ENCODE measurements at regions not wholly inside any gene's neighbourhood (a gene's known extent, or its start where the extent isn't known, plus 50 kb on each side); places are given as distances from the start of the nearest gene placed in this dataset.

GRCh38 chr11:107092667-107093066 is 74.4 kb upstream of the GUCY1A2 start:
- Histone ChIP-seq H3K4me1 (ENCODE audit: control insufficient read depth, insufficient read depth, low read length) (no peaks in the 10 kb centered on the region), H3K9me3 (ENCODE audit: control insufficient read depth, insufficient read depth, low read depth, low read length) (no peaks in the 10 kb centered on the region), H3K27ac (ENCODE audit: extremely low read depth, low read depth, low read length) (no peak overlapping the region), H3K36me3 (ENCODE audit: control insufficient read depth in 2 of 2, insufficient read depth in 1 of 2, low read length in 2 of 2) (no peaks in the 10 kb centered on the region), H3K4me3 (ENCODE audit: low read depth, low read length) (no peak overlapping the region)
- no peak for TF ChIP-seq ZNF112 (tag by site-specific recombination; IDR thresholded peaks at IDR 0.05)
- CTCF ChIA-PET = no interaction called here
- POLR2A ChIA-PET = no interaction called here

- no peaks in the 10 kb centered on the region for H3K4me1 ChIP-seq (ENCODE audit: control insufficient read depth, insufficient read depth, low read length)
- ChIA-PET CTCF (interaction anchor here (0.6 kb wide), 1 partner anchor 63 kb away, joined by 3 read pairs; no protein-coding TSS in a partner anchor), POLR2A (no interaction called here)
- H3K36me3 ChIP-seq (ENCODE audit: control insufficient read depth in 2 of 2, insufficient read depth in 1 of 2, low read length in 2 of 2) = no peaks in the 10 kb centered on the region
- TF ChIP-seq ZBTB7A (tag by site-specific recombination; IDR thresholded peaks at IDR 0.05; ENCODE audit: low read depth) = no peak
- no peak for TF ChIP-seq PRDM4 (tag by site-specific recombination; IDR thresholded peaks at IDR 0.05)
- no peak for TF ChIP-seq HOXA7 (CRISPR knock-in tag; IDR thresholded peaks at IDR 0.05; ENCODE audit: borderline replicate concordance)
- no peak for TF ChIP-seq ZNF660 (tag by site-specific recombination; IDR thresholded peaks at IDR 0.05)
- no peak for TF ChIP-seq ZBTB11 (tag by site-specific recombination; conservative IDR thresholded peaks at IDR 0.05; ENCODE audit: low read depth)
- TF ChIP-seq ZSCAN5A (tag by site-specific recombination; IDR thresholded peaks at IDR 0.05) = no peak
- no peak for TF ChIP-seq ZNF302 (tag by site-specific recombination; IDR thresholded peaks at IDR 0.05; ENCODE audit: low read depth)
- no peak for TF ChIP-seq KLF9 (tag by site-specific recombination; IDR thresholded peaks at IDR 0.05; ENCODE audit: low read depth)
- no peak for TF ChIP-seq ZBTB6 (tag by site-specific recombination; IDR thresholded peaks at IDR 0.05)
- no peak for TF ChIP-seq ZNF404 (tag by site-specific recombination; IDR thresholded peaks at IDR 0.05)
- no peak for TF ChIP-seq INSM2 (tag by site-specific recombination; IDR thresholded peaks at IDR 0.05)
- TF ChIP-seq KLF10 (tag by site-specific recombination; IDR thresholded peaks at IDR 0.05) = no peak
- H3K9me3 ChIP-seq (ENCODE audit: control insufficient read depth, insufficient read depth, low read depth, low read length) = no peaks in the 10 kb centered on the region
- H3K27ac ChIP-seq (ENCODE audit: extremely low read depth, low read depth, low read length) = no peak overlapping the region
- no peak overlapping the region for H3K4me3 ChIP-seq (ENCODE audit: low read depth, low read length)
Observed at GRCh38 chr11:107078375-107078774, 60.1 kb upstream of the GUCY1A2 start.

Measured in HEK293 (cell line).